Retinal pigment epithelial cell (primary cell): ENCODE measurements at regions not wholly inside any gene's neighbourhood (a gene's known extent, or its start where the extent isn't known, plus 50 kb on each side); places are given as distances from the start of the nearest gene placed in this dataset.

Source experiments
- DNase-seq: peaks from one replicate; pipeline ENCODE4 v3.0.0-alpha.2; 2010; ENCODE audit warnings: low read depth
- H3K4me3 ChIP-seq: 2 replicates; pipeline ENCODE4 v1.5.1; 2011; ENCODE audit warnings: mild to moderate bottlenecking, low read length, control low read depth, moderate library complexity
- TF ChIP-seq, protein P1 (sequence below): conservative IDR thresholded peaks from 2 replicates; pipeline ENCODE4 v1.5.1; 2011; ENCODE audit warnings: low read depth, low read length, control low read depth, inconsistent platforms

DNA sequence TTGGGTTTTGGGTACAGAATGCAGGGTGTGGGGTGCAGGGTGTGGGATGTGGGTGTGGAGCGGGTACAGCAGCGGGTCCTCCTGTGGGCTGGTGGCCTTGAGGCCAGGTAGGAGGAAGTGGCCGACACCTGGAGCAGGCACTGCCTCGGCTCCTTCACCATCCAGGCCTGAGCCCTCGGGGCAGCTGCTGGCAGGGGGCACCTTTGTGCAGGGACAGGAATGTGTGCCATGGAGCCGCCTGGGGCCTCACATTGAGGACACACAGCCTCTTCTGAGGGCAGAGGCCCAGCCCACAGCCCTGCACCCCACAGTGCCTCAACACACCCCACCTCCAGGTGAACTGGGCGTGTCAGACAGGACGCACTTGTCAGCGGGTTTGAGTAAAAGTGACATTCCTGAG lies 984.0 kb downstream of the BRD1 start:
- H3K4me3 ChIP-seq = no peak overlapping the region
- TF ChIP-seq, protein P1, sequence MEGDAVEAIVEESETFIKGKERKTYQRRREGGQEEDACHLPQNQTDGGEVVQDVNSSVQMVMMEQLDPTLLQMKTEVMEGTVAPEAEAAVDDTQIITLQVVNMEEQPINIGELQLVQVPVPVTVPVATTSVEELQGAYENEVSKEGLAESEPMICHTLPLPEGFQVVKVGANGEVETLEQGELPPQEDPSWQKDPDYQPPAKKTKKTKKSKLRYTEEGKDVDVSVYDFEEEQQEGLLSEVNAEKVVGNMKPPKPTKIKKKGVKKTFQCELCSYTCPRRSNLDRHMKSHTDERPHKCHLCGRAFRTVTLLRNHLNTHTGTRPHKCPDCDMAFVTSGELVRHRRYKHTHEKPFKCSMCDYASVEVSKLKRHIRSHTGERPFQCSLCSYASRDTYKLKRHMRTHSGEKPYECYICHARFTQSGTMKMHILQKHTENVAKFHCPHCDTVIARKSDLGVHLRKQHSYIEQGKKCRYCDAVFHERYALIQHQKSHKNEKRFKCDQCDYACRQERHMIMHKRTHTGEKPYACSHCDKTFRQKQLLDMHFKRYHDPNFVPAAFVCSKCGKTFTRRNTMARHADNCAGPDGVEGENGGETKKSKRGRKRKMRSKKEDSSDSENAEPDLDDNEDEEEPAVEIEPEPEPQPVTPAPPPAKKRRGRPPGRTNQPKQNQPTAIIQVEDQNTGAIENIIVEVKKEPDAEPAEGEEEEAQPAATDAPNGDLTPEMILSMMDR = no peak
- no peak for DNase-seq

DNA sequence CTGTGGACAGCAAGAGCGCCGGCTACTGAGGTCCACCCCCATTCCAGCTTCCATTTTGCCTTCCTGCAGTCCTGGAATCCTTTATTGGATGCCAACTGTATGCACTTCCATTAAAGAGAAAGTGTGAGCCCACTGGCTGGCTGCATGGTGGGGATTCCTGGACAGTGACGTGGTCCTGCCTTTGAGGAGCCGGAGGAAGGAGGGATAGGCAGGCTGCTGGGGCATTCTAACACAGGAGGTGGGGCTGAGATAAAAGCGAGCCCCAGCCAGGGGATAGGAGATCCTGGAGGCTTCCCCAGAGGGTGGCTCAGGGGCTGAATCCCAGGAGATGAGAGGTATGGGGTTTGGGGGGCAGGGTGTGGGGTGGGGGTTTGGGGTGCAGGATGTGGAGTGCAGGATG lies 984.7 kb downstream of the BRD1 start:
- H3K4me3 ChIP-seq = no peak overlapping the region
- TF ChIP-seq, protein P1 = no peak
- DNase-seq = no peak

DNA sequence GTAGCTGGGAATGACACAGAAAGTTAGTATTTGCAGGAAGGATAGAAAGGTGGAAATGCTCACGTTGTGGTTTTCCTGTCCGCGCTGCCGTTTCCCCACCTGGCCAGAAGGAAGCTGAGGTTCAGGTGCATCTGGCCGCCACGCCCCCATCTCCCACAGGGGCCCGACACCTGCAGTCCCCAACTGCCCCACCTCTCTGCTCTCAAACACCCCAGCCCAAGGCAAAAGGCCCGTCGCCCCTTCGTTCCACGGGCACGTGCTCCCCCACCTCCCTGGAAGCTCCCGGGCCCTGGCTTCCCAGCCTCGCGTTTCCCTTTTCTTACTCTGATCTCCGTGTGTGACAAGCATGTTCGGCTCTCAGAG lies 985.1 kb downstream of the BRD1 start:
- no peak overlapping the region for H3K4me3 ChIP-seq
- TF ChIP-seq, protein P1 = no peak
- no peak for DNase-seq

DNA sequence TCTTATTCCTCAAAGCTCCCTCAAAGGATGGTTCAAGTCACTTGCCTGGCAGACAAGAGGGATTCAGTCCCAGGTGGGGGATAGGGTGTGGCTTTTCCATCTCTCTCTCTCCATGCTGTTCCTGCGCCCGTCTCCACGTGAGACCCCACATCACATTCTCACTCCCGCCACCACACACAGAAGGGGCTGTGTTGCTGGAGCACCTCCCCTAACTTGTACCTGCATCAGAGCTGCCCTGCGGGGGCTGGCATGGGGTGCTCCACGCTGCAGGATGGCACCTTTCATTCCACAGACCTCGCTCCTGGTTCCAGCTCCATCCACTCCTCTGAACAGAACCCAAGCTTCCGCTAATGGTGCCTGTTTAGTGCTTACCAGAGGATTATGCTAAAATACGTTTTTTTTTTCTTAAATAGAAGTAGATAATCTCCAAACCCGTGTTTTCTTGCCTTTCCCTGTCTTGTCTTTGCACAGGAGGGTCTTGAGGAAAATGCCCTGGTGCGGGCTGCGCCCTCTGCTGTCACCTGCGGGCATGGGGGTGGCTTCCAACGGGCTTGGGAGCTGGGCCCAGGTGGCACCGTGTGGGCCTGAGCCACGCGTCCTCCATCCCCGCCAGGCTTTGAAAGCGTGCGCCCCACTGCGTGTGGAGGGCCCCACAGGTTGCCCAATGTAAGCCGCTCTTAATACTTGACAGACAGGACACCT lies 985.6 kb downstream of the BRD1 start:
- DNase-seq = no peak
- H3K4me3 ChIP-seq = no peak overlapping the region
- TF ChIP-seq, protein P1 = no peak

DNA sequence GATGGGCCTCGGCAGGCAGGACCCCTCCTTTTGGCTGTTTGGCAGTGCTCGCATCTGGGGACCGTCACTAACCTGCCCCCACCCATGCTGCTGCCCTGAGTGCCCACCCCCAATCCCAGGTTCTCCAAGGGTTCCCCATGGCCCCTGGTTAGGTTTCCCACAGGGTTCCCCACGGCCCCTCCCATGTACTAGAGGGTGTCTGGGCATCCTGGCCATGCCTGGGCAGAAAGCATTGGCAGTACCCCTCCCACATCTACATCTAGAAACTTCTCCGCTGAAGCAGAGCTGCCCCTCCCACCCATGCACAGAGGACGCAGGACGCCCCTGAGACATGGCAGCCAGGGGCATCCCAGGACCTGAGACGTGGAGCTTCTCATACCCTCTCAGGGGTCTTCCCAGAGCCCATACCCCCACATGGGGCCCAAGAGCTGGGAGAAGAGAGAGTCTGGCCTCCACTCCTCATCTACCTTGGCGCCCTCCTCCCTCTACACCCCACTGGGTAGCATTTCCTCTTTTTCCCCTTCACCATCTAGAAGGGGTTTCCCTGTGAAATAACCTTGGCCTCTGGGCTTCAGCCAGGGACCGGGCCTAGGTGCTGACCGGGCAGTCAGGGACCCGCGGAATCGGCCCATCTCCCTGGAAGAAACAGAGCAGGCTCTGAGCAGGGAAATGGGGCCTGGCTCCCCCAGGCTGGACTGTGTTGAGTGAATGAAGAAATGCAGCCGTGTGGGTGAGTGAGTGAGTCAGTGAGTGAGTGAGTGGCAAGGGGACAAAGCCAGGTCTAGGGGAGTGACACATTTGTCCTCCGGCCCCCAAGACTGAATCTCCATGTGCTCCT lies 987.3 kb downstream of the BRD1 start:
- H3K4me3 ChIP-seq = no peak overlapping the region
- TF ChIP-seq, protein P1 = no peak
- DNase-seq = no peak

DNA sequence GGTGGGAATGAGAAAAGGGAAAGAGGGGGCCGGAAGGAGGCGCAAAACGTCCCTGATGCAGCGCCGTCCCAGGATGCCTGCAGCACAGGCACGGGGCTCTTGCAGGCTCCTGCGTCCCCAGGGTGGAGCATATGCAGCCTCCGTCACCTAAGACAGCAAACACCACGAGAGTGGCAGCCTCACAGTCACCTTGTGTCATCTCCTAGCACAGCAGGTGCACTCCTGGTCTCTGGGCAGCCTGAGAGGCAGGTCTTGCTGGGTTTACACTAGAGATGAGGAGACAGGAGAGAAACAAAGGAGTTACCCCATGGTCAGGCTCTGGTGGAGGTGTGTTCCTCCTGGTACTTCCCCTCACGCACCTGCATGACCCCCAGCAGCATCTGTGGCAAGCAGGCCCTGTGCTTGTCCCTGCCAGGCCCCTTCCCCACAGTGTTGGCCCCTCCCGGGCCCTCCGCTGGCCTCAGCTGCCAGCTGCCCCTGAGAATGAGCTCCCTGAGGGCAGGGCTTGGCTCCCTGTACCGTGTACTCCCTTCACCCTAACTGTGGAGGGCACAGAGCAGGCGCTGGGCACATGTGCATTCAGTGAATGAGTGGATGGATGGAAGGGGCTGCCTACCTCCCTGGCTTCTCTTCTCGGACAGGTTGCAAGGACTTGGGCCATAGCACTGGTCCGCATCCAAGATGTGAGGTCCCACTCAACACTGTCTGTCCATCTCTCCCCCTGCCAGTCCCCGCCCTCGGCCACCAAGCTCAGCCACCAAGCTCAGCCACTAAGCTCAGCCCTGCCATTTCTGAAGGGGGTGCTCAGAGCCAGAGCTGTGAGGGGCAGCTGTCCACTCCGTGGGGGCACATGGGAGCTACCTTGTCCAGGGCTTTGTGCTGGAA lies 988.6 kb downstream of the BRD1 start:
- TF ChIP-seq, protein P1 = no peak
- no peak for DNase-seq

More for the DNA sequence above, 988.6 kb downstream of the BRD1 start:
- H3K4me3 ChIP-seq = no peak overlapping the region
